DMS53 treated with DMSO at 0.1 percent for 48 hours (cell line): ENCODE measurements at regions not wholly inside any gene's neighbourhood (a gene's known extent, or its start where the extent isn't known, plus 50 kb on each side); places are given as distances from the start of the nearest gene placed in this dataset.
"Not testable (repeated sequence)": the region's sequence is repeated elsewhere in the genome, so short reads cannot be mapped to it uniquely, and the experiment has no call there.

Experiments
- DNase-seq: peaks from one replicate; lab custom pipeline; 2025; ENCODE audit not compliant: unreplicated experiment; lab: John Stamatoyannopoulos, UW

DNA sequence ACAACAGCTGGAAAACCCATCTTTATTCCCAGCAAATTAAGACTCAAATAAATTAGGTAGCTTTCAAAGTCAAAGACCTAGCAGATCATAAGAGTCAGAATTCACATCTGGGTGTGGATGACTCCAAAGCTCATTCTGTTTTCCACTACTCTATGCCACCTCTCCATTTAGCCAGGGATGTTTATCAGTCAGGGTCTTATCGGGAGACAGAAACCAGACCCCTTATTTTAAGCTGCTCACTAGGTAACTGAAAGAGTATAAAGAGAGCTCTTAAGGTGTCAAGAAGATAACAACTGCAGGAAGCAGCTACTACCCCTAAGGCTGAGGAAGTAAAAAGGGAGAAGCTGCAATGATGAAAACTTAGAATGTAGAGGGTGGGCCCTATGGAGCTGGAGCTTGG is 333.7 kb upstream of the KLF3 start:
- DNase-seq, result no peak

DNA sequence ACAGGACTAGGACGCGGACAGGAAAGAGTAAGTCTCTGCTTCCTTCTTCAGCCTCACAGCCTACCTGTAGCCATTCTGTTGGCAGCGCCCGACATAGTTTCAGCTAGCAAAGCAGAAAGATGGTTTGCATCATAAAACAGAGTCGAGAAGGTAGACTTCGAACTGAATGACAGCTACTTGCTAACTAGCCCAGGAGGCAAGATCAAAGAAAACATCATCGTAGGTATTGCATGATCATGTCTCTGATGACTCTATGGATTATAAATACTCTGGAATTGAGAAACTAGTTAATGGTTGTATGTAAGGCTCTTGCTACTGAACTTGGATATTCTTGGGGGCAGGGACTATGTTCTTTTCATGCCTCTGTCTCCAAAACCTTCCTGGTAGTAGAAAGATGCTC is 333.1 kb upstream of the KLF3 start:
- DNase-seq, result no peak

DNA sequence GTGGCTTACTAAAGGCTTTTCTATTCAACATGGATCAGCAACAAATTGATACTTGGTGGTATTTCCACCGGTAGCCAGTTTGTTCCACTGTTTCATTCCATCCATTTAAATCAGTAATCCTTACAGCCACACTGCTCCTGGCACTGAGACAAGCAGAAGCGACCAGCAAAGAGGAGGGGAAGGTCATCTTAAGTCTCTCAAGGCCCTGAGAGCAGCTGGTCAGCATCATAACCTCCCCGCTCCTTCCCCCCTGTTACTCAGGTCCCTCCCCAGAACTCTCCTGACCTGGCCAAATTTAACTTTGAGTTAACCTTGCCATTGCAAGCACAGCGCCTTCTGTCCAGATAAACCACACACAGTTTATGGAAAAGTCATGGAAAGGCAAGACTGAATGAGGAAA is 331.3 kb upstream of the KLF3 start:
- no peak for DNase-seq

DNA sequence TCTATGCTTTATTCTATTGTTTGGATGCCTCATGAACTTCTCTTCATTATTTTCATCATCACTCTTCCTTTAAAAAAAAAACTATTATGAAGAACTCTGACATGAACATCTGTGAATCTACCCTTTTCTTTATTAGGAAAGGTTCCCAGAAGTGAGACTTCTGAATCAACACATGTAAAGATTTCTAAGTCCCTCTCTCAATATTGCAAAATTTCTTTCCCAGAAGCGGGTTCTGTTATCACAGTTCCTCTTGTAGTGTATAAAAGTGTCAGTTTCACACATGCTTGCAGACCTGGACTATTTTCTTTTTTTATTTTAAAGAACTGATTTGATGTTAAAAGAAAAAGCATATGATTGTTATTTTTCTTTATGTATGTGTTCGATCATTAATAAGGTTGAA is 330.8 kb upstream of the KLF3 start:
- DNase-seq, result no peak

DNA sequence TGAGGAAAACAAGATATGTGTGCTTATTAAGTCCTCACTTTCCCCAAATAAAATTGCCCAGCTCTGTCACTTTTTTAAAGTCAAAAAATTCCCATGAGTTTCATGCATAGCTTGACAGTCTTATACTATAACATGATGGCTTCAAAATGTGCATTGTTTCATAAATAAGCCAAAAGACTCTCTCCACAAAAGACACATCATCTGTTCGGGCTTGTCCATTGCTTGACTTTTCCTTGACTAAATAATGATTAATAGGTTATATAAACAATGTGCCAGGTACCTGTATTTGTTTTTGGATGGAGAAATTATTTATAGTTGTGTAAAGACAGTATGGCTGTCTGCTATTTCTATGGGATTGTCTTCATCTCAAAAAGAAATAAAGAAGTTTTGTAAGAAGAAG is 329.2 kb upstream of the KLF3 start:
- peak; percentile 79 for DNase-seq

DNA sequence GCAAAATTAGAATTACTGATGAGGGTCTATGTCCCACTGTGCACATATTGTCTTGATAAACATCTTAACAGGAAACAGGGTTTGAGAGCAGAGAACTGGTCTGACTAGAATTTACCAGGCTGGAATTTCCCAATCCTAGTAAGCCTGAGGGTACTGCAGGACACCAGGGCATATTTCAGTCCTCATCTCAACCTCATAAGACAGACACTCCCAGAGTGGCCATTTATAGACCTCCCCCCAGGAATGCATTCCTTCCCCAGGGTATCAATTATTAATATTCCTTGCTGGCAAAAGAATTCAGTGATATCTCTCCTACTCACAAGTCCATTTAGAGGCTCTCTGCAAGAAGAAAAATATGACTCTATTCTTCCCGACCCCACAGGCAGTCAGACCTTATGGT is 325.1 kb upstream of the KLF3 start:
- not testable (repeated sequence) for DNase-seq

DNA sequence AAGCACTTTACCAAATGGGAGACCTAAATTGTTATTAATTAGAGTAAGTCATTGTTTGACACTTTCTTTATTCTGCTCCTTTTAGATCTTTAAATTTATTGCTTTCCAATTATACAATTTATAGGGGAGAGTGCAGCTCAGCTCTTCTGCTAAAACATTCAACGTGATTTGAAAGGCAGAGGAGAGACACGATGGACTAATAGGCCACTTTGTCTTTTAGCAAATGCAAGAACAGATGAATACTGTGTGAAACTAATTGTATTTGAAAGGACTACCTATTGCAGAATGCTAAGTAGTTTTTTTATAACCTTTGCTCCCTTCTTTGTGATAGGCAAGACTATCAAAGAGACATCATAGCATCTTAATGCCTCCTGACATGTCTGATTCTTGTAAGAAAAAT is 320.4 kb upstream of the KLF3 start:
- DNase-seq, result no peak

DNA sequence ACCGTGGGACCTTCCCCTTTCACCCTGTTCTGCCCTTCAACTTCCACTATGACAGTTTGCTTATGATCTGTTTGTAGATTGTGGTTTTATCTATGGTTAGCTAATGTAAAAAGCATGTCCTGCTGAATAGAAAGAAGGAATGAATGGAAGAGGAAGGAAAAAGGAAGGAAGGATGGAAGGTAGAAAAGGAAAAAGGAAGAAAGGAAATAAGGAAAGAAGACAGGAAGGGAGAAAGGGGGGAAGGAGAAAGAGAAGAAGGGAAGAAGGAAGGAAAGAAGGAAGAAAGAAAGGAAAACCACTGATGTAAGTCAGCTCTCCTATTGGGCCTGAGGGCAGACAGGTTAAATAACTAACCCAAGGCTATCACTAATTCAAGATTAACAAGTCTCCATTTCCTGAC is 319.1 kb upstream of the KLF3 start:
- DNase-seq, result no peak

DNA sequence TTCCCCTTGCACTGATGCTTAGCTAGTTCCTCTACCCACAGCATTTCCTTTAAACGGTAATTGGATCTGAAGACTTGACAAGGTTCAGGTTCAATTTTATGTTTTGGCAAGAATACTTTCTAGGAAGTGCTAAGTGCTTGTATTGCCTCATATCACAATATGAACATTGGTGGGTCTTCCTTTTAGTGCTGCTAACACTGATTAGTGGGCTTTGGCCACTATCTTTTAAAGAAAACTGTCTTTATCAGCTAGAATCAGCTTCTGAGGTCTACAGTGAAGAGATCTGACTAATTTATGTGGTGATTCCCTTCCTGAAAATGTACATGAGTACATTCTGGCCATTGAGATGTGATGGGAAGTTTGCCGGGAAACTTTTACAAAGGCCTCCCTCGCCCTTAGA is 316.7 kb upstream of the KLF3 start:
- no peak for DNase-seq

DNA sequence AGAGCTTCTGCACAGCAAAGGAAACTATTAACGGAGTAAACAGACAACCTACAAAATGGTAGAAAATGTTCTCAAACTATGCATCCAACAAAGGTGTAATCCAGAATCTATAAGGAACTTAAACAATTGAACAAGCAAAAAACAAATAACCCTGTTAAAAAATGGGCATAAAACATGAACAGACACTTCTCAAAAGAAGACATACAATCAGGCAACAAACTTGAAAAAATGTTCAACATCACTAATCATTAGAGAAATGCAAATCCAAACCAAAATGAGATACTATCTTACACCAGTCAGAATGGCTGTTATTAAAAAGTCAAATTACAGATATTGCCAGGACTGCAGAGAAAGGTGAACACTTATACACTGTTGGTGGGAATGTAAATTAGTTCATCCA is 309.6 kb upstream of the KLF3 start:
- DNase-seq, result no peak

DNA sequence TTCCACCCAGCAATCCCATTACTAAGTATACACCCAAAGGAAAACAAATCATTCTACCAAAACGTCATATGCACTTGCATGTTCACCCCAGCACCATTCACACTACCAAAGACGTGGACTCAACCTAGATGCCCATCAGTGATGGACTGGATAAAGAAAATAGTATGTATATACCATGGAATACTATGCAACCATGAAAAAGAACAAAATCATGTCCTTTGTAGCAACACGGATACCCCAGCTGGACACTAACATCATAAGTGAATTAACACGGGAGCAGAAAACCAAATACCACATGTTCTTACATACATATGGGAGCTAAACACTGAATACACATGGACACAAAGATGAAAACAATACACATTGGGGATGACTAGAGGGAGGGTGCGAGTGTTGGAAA is 309.1 kb upstream of the KLF3 start:
- DNase-seq, result no peak

DNA sequence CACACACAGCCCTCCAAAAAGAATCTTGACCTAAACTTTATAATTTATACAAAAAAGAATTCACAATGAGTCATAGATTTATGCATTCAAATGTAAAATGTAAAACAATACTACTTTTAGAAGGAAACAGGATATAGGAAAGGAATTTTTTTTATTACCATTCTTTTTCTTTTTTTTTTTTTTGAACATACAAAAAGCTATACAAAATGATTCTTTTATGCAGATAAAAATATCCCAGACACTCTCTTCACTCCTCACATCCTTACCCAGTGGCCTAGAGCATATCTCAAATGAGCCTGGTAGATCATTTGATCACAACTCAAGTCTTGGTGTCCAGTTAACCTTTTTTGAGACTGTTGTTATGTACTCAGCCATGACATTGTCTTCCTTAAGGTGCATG is 307.3 kb upstream of the KLF3 start:
- DNase-seq, result no peak

DNA sequence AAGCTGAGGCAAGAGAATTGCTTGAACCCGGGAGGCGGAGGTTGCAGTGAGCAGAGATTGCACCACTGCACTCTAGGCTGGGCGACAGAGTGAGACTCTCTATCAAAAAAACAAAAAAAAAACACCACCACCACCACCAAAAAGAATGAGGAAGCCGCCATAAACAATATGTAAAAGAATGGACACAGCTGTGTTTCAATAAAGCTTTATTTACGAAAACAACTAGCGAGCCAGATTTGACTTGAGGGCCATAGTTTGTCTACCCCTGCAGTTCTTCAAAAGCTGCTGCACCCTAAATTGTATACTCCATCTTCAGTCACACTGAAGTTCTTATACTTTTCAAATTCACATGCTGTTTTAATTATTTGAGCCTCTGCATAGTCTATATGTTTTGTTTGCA is 306.5 kb upstream of the KLF3 start:
- no peak for DNase-seq

DNA sequence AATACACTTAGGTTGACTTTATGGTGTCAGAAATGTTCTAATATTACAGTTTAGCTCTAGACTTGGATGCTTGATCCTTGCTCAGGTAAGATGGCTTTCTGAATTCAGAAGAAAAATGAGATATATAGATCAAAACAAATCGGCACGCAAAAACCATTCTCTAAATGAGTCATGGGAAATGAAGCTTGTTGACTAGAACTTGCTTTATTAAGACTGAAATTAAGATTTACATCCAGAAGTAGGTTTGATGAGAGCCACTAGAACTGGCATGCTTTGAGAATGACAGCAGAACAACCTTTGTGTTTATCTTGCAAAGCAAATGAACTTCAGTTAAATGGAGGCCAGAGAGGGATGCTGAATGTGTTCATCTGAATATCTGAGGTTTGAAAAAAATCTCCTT is 304.9 kb upstream of the KLF3 start:
- no peak for DNase-seq

DNA sequence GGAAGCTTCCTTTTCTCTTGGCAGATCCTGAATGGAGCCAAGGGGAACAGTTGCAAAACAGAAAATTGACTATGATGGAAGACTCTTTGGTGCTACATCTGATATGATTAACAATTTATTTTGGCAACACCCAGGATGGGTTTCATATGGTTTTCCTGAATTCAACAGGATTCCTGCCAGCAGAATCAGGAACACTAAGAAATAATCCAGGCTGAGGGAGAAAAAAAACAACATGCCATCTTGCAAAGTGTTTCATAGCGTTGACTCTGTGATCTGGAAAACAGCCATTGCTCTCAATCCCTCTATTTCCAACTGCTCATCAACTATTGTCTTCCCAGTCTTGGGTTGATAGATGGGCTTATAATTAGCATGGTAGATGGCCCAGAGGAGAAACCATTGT is 303.8 kb upstream of the KLF3 start:
- DNase-seq, result no peak

DNA sequence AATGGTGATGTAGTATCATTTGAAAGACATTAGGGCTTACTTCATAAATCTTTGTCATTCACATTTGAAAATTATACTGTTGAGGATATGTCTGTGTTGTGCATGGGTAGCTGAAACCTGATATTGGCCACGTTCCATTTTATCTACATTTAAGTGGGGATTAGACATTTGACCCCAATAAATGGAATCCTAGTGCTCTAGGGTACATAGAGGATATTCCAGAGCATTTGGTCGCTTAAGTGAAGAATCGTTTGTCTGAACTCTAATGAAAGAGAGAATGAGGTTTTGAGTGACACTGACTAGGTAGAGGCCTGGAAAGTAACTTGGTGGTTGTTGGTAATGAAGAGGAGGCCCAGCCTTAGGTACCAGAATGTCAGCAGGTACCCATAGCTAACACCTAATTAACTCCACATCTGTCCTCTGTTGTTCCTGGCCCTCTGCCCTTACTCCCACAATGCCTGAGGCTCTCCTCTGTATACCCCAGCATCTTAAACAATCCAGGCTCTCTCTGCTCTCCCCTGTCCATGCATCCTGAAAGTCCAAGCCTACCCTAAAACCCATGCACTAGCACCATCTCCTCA is 299.5 kb upstream of the KLF3 start:
- DNase-seq, result no peak

DNA sequence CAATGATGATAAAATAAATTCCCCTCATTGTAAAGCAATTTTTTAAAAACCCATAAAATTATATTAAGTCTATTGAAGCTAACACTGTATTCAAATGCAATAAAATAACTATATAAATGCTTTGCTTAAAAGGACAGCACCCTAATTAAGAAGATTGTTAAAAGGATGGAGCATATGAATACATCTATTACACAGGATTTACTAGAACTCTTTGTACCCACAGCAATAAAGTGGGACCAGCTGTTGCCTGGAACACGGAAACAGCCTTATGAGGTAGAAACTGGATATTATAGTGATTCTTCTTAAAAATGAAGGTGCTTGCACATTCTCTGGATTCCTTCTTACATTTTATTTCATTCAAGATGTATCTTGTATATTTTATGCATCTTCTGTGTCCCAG is 298.7 kb upstream of the KLF3 start:
- DNase-seq, result no peak

DNA sequence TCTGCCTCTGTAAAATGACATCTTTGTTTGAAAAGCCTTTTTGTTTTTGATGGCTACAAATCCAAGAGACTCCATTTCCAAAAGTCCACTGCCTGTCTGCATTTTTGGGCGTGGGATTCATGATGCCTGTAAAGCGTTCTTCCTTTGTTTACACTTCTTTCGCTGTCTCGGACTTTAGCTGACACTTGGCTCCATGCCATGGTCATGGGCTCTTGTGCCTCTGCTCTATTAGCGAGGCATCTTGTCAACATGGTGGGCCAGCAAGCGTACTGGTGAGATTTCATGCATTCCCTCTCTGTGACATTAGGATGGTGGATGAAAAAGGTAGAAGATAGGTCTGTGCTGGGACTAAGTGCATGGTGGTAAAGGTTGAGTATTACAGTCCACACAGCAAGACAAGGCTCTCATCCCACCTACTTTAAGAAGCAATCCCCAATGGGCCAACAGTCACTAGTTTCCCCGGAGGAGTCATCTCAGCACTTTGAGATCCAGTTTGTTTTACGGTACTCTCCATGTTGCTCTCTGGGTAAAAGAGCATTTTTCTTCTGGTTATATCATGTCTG is 298.2 kb upstream of the KLF3 start:
- peak; percentile 16 for DNase-seq

DNA sequence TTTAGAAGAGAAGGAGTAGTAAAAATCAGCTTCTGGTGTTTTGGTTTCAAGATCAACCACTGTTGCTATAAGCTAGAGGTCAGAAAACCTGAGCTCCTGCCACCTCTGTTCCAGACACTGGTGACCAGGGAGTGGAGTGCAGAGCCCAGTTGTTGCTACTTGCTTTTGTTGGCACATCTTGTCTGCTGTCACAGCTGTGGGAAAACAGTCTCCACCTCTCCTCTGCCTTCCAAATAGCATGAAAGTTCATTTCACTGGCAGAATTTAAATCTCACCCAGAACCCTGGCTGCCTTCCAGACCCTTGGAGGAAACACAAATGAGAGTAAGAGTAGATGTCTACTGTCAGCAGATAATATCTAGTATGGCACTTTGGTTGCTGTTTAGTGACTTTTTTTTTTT is 297.5 kb upstream of the KLF3 start:
- DNase-seq, result no peak

DNA sequence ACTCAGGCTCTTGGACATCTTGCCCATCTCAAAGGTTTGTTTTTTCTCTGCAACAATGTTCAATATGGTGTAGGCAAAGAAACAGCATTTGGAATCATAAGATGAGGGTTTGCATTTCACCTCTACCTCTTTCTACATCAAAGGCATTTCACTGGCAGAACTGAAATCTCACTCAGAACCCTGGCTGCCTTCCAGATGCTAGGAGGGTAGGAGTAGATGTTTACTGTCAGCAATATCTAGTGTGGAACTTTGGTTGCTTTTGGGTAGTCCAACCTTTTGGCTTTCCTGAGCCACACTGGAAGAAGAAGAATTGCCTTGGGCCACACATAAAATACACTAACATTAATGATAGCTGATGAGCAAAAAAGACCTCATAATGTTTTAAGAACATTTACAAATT is 297.0 kb upstream of the KLF3 start:
- DNase-seq, result no peak

DNA sequence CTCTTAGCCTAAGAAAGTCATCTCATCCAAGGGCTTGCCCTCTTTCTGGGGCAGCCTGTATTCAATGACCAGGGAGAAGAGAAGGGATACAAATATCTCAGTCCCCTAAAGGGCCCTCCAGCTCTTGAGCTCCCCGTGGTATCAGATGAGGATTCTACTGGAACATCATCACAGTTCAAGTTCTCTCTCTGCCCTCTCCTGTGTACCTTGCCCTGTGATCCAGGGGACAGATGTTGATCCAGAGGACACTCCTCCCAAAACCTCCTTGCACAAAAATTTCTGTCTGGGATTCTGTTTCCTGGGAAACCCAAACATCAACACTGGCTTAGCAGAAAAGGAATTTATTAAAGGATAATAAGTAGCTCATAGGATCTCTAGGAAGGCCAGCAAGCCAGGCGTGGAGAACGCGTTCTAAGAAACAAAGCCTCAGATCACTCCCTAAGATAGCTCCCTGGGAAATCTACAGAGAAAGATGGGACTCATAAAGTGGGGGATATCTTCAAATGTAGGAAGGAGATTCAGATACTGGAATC is 296.3 kb upstream of the KLF3 start:
- no peak for DNase-seq

DNA sequence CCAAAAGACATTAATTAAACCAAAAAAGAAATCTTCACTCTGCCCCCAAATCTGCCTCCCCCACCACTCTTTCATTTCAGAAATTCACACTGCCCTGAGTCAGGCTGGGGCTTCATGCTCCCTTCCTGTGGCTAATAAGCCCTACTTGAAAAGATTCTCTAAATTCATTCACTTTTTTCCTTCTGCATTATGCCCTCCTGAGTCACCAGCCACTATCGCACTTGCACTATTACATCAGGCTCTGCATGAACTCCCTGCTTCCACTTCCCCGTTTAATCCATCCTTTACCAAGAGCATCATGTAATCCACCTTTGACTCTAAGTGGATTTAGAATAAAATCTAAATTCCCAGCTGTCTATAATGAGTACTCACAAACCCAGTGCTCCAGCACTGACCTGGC is 295.4 kb upstream of the KLF3 start:
- DNase-seq, result no peak

DNA sequence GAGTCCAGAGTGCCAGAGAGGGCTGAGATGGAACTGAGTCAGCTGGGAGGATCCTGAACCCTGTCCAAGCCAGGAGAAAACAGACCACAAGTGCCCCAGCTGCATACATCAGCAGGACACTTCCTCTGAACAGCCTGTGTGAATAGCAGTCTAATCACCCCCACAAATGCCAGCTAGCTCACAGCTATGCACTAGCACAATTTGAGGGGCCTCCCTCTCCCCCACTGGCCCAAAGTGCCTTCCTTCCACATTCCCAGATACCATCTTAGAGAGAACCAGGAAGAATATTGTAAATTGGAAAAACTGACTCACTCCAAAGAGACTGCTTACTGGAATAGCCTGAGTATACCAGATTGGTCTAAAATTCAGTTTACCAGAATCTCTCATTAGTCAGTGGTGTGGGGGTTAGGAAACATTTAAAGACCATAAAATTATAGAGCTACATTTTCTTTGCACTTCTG is 292.6 kb upstream of the KLF3 start:
- DNase-seq, result no peak
